Hepatocyte (in vitro differentiated cells): ENCODE measurements at regions not wholly inside any gene's neighbourhood (a gene's known extent, or its start where the extent isn't known, plus 50 kb on each side); places are given as distances from the start of the nearest gene placed in this dataset.

Experiments used
- CTCF ChIP-seq: fragments of 200-600 bp; sonication (generic); IDR thresholded peaks from 2 replicates; pipeline ENCODE4 v1.5.1; 2016; ENCODE audit warnings: antibody characterized with exemption, mild to moderate bottlenecking; ENCODE audit not compliant: poor library complexity
- EZH2 ChIP-seq: fragments of 200-600 bp; sonication (generic); IDR thresholded peaks from 2 replicates; pipeline ENCODE4 v1.6.1; 2016; ENCODE audit warnings: antibody characterized with exemption, mild to moderate bottlenecking, borderline replicate concordance
- EZH2phosphoT487 ChIP-seq: fragments of 200-600 bp; sonication (generic); IDR thresholded peaks from one replicate; pipeline ENCODE4 v1.6.1; 2018; ENCODE audit warnings: antibody characterized with exemption, mild to moderate bottlenecking, low read depth, moderate library complexity; ENCODE audit not compliant: unreplicated experiment, severe bottlenecking

- TF ChIP-seq CTCF (no peak), EZH2 (no peak), EZH2phosphoT487 (no peak)
Observed at GRCh38 chr12:84054811-84055210, 857.8 kb downstream of the SLC6A15 start.
